HG03175 (cell line): ENCODE measurements at regions not wholly inside any gene's neighbourhood (a gene's known extent, or its start where the extent isn't known, plus 50 kb on each side); places are given as distances from the start of the nearest gene placed in this dataset.
"Not testable (repeated sequence)": the region's sequence is repeated elsewhere in the genome, so short reads cannot be mapped to it uniquely, and the experiment has no call there.

ENCODE experiments used
- ATAC-seq: cut with Tn5 transposase; IDR thresholded peaks from one replicate; pipeline ENCODE4 v1.9.1; 2021; ENCODE audit warnings: mild to moderate bottlenecking, moderate library complexity; ENCODE audit not compliant: unreplicated experiment

DNA sequence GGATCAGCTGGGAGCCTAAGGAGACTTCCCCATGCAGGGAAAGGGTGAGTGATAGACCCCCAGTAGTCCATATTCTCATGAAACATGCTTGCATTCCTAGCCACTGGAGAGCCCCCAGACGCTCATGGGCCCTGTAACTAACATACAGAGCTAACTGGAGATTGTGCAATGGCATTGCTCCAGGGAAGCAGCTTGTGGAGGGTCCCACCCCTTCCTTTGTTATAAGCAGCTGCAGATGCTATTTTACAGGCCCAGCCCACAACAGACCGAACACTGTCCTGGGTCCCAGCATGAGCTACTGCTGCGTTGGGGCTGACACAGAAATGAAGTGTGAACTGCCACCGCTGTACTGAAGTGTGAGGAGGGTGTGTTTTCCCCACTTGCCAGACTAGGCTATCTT, 1465.7 kb upstream of the DIAPH2 start:
- no peak for ATAC-seq

DNA sequence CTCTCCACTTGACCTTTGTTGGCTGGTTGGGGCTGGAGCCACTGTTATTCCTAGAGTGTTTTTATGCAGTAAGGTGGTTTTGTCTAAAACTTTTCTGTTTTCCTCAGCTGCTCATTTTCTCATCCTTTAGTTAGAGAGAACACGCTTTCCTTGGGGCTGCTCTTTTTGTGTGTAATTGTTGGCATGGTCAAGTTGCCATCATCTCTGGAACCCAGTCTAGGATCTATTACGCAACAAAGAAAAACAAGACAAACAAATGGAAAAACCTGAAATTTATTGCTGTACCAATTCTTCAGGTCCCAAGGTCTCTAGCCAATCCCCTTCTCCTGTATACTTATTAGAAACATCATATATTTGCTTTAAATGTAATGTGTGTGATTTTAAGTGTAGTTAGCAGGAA, 1436.3 kb upstream of the DIAPH2 start:
- no peak for ATAC-seq

- no peak for ATAC-seq
Measured at GRCh38 chrX:95290455-95290854, 1394.2 kb upstream of the DIAPH2 start.

DNA sequence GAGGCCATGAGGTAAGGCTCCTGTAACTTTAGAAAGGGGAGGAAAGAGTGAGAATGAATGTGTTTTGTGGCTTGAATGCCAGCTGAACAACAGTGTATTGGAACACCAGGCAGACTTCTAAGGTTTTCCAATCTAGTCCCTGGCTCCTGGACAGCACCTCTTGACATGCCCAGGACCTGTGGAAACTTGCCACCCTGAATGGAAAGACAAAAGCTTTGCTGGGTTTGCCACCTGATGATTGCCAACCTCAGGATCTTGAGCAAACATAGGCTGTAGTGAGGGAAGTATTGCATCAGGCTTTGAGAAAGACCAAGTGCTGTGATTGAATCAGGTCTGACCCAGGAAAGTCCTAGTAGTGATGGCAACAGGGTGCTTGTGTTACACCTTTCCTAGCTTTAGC, 1393.1 kb upstream of the DIAPH2 start:
- no peak for ATAC-seq

GRCh38 chrX:95318882-95319281, 1365.8 kb upstream of the DIAPH2 start:
- no peak for ATAC-seq

DNA sequence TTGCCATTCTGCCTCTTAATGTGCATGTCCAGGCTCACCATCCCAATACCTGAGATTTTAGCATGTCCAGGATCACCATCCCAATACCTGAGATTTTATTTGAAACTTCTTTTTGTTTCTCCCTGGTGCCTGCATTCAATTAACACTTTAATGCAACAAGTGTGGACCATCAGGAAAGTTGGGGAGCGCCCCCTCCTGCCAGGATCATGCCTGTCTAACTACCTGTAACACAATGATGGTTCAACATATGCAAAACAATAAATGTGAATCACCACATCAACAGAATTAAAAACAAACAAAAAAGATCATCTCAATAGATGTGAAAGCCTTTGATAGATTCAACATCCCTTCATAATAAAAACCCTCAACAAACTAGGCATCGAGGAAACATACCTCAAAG, 1359.5 kb upstream of the DIAPH2 start:
- ATAC-seq: no peak

GRCh38 chrX:95330292-95330691, 1354.3 kb upstream of the DIAPH2 start:
- ATAC-seq: no peak

DNA sequence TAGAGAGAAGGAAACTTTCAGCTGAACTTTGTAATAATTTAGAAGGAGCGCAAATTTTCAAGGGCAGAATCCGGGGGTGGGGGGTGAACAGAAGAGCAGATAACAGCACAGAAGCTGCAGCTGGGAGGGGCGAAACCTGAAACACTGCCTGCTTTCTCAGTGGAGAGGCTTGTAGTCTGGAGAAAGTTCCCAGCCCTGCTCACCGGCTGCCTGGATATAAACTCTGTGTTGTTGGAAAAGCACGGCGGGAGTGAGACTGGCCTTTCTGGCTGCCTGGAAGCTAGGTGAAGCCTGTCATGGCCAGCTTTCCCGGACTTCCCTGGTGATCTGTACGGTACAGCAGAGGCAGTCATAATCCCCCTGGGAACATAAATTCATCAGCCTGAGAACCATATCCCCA, 1352.1 kb upstream of the DIAPH2 start:
- no peak for ATAC-seq

DNA sequence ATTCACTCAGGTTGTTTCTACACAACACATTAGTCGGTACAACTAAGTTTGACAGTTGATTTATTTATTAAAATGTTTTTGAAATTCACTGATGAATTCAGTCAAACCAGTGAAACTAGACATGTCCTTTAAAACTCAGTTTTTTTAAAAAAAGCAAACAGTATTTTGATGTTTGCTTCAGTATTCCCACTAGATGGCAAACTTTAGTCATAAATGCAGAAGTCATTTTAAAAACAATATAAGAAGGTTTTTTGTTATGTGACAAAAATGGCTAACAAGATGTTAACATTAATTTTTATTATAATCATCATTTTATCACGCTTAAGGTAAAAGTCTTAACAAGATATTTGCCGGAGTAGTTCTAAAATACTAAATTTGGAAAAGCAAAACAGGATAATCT, 1337.8 kb upstream of the DIAPH2 start:
- no peak for ATAC-seq

GRCh38 chrX:95350774-95351488, 1333.7 kb upstream of the DIAPH2 start:
- no peak for ATAC-seq

DNA sequence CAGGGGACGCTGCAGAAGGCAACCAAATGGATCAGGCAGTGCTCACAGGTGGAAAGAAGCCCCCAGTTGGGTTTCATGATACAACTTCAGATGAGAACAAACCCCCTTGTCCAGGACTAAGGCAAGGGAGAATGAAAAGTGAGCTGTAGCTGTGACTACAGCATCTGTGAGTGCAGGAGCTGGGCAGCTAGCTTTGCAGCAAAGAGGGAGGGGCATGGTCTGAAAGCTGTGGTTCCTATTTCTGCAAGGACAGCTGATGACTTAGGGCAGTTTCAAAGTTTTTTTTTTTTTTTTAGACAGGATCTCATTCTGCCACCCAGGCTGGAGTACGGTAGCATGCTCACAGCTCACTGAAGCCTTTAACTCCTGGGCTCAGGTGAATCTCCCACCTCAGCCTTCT, 1317.4 kb upstream of the DIAPH2 start:
- no peak for ATAC-seq

DNA sequence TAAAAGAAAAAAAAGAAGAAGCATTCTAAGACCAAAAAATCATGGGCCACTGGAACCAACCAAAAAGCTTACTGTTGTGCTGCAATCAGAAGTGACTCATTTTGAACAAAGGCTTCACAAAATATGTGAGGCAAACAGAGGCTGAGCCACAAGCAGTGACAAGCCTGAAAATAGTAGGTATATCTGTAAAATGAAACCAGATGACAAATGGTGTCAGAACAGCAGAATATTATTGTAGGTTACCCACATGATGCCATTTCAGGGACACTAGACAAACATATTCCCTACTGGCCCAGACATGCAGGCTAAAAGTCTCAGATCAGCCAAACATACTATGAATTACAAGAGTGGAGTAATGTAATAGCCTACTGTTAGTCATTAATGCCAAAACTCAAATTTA, 1301.8 kb upstream of the DIAPH2 start:
- ATAC-seq: no peak

DNA sequence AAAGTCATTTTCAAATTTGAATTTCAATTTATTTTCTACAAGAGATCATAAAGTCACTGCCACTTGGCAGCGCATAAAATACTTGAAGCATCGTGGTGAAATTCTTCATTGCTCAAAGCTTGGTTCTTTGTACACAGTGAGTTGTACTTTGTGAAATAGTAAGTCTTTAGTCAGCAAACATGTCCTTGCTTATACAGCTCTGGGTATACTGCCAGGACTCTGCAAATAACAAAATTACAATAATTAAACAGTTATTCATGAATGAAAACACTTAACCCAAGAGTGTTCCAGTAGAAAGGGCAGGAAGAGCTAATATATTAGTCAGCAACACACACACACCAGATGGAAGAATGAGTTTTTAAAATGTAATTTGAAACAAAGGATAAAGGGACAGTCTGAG, 1300.9 kb upstream of the DIAPH2 start:
- ATAC-seq: no peak

DNA sequence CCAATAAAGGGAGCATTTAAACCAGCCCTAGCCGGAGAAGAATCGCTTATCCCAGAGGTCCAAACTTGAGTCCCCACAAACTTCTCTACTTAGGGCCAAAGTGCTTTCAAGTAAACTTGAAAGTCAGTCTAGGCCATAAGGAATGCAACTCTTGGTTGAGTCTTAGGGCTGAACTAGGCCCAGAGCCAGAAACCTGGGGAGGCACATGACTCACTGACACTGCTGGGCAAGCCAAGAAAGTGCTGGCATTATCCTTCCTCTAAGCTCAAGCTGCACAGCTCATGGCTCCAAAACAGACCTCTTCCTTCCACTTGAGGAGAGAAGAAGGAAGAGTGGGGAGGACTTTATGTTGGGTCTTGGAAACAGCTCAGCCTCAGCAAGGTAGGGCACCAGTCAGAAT, 1257.3 kb upstream of the DIAPH2 start:
- ATAC-seq: no peak

DNA sequence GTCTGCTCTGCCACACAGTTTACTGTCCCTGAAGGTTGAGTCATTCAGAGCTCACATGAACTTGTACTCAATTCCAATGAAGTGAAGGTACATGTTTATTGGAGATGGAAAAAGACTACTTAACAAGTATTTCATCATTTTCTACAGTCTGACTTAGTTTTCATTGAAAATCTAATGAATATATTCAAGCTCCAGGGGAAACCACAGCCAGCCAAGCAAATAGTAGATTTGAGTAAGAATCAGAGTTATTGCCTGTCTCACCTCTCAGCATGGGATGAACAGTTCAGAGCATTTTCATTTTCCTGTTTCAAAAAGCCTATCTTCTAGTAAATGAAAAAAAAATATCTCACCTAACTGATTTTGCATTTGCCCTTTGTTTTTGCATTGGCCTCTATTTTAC, 1249.4 kb upstream of the DIAPH2 start:
- no peak for ATAC-seq

DNA sequence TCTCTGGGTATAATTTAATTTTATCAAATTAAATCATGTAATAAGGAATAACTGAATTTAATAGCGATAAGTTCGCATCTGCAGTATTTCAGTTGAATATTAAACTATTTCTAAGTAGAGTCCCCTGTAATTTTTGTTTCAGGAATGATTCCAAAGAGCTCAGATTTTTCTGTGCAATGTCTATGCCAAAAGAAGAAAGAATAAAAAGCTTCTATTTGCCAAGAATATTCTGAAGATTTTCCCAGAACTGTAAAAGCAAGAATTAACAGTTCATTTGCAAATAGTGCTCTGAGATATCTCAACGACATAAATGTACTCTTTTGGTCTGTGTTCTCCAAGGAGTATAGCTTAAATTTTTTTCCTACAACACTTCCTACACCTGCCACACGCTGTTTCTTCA, 1242.8 kb upstream of the DIAPH2 start:
- ATAC-seq: no peak

DNA sequence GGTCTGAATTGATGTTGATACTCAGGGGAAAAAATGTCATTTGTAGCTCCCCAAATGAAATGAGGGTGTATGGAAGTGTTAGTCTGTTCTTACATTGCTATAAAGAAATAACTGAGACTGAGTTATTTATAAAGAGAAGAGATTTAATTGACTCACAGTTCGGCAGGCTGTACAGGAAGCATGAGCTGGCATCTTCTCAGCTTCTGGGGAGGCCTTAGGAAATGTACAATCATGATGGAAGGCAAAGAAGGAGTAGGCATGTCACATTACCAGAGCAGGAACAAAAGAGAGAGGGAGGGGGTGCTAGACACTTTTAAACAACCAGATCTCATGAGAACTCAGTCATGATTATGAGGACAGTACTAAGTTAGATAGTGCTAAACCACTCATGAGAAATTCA, 1199.9 kb upstream of the DIAPH2 start:
- no peak for ATAC-seq

DNA sequence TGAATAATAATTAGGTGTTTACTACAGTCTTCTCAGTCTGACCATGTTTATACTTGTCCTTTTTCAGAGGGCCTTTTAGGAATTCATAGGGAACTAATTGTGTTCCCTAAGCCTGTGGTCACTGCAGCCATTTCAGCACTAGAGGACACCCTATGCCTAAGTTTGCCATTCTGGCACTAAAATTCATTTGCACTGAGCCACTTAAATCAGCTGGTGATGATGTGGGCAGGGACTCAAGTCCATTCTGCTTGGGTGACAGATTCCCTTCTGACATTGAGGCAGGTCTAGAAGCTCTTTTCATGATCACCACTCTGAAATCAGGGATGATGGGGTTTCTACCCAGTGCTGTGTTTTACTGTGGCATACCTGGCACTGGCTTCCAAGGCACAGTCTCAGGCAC, 1178.9 kb upstream of the DIAPH2 start:
- ATAC-seq: no peak

DNA sequence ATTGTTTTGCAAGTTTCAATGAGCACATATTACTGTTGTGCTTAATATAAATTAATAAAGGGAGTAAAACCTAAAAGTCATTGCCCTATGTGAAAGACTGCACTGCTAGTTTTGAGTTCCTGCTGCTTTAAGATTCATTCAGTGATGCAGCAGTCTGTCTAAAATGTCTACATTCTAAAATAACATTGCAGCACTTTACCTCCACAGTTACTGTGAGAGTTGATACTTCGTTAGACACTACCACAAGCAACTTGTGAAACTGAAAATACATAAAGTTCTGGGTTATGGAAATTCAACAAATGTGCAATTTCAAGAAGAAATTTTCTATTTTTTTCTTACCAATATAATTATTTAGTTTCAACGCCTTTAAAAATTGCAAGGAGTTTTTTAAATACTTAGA, 1175.2 kb upstream of the DIAPH2 start:
- no peak for ATAC-seq

DNA sequence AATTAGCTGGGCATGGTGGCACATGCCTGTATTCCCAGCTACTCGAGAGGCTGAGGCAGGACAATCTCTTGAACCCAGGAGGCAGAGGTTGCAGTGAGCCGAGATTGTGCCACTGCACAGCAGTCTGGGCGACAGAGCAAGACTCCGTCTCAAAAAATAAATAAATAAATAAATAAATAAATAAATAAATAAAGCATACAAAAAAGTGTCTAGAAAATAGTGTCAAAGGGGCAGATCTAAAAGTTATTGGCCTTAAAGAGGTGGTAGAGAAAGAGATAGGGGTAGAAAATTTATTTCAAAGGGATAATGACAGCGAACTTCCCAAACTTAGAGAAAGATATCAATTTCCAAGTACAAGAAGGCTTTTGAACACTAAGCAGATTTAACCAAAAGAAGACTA, 1160.6 kb upstream of the DIAPH2 start:
- ATAC-seq: not testable (repeated sequence)

DNA sequence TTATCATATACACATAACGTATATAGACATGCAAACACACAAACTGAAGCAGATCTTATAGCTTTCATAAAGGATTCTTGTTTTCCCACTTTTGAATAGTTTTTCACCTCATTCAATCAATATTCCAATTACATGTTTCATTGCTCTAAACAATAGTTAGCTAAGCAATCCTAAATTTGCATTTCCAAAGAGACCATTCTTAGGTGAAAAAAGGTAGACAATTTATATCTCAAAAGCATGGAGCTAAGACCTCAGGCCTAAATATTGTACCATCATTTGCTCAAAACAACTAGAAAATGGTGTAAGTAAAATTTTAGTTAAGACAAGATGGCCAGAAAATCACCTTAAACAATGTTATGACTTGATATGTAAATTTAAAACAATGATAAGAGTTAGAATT, 1148.5 kb upstream of the DIAPH2 start:
- ATAC-seq: no peak

DNA sequence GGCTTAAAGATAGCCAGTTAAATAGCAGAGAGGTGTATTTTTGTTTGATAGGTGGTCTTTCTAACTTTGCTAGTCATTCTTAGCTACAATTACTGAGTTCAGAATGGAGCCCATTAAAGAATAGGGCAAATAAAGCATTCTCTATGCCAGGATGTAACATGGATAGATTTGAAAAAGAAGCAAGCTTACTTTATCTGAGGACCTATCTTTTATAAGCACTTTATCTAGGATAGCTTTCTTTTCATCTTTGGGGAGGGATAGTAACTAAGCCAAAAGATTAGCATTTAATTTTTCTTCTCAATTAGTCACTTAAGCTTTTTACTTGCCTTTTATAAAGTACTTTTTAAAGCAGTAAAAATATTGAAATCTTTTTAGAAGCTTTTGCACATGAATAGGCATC, 1148.0 kb upstream of the DIAPH2 start:
- no peak for ATAC-seq

DNA sequence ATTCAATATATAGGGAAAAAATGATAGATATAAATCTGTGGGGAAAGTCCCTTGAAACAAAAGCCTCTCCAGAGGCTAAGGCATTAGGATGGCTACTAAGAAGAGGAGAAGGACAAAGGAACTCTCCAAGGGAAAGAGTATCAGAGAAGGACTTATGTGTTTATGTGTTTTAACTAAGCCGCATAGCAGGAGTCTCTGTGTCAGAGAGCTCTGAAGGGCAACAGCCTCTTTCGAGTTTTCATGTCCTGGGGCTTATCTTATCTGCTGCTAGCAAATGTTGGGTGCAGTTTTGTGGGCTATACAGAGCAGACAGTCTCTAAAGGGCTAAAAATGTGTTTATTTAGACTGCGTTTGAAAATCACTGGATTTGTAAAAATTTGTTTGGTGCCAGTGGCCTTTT, 1145.6 kb upstream of the DIAPH2 start:
- no peak for ATAC-seq
